ENCODE measurements at regions not wholly inside any gene's neighbourhood (a gene's known extent, or its start where the extent isn't known, plus 50 kb on each side); places are given as distances from the start of the nearest gene placed in this dataset.
A peak's percentile ranks its signal among the peaks of the same experiment; 100 is the strongest.

DNA sequence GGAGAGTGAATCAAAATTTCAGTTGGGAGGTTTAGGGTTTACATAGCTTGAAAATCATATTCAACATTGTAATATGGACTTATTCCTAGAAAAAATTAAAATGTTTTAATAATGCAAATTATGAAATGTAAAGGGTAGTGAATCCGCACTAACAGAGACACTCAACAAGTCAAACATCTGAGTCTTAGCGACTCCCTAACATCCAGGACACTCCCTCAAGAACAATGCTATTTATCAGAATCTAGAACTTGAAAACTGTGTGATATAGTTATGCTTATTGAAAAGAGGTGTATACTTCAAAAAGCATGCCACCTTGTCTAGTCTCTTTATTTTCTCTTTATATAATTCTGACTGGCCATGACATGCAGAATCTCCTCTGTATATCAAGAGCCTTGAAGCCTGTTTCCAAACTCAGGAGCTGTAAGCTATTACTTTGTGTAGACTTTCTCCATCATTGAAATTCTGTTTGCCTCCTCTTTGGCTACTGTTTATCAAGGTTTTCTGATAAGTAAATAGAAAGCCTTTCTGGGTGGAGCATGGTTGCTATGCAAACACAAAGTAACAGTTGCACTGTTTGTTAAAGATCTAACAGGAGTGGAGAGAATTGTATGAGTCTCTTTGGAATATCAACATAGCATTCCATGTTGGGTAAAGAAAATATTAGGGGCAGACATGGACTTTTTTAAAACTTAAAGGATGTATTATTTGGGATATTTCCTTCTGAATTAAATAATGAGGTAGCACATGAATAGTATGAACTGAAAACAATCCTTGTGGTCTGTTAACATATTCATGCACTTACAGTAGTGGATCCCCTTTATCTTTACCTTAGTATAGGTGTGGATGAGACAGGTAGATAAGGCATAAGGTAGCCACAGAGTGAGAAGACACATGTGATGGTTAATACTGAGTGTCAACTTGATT is 56.4 kb upstream of the MBNL2 start:
- H3K4me1 ChIP-seq: peaks cover 13% of the 10 kb centered on the region; the same call in 2 of the 3 replicates
- no peaks in the 10 kb centered on the region for H3K9me3 ChIP-seq
- ChIA-PET CTCF (no interaction called here), POLR2A (no interaction called here)
- ATAC-seq: peak in 1 of 2 experiments; percentile 90; a peak in 3 of 6 replicates
- H3K4me3 ChIP-seq: no peak overlapping the region
- WGBS (ENCODE audit: missing lambda C conversion rate): 57% methylated on average over 2 of the region's 2 CpGs
- peak in 1 of 2 experiments; percentile 56 for DNase-seq (ENCODE audit: low read depth in 1 of 2, low spot score in 1 of 2)
- no peak for FAIRE-seq
- peak overlapping the region; percentile 52 for H3K4me2 ChIP-seq
- peak overlapping the region in 1 of 2 experiments; percentile 24; a peak in 1 of 6 replicates for H3K27ac ChIP-seq
- TF ChIP-seq EHMT2 (IDR thresholded peaks at IDR 0.05; ENCODE audit: low read depth): no peak
- peak; percentile 33; the same call in 1 of the 2 replicates for TF ChIP-seq GATA3 (IDR thresholded peaks at IDR 0.05; ENCODE audit: borderline replicate concordance)

GRCh38 chr13:97171136-97171535 is 51.0 kb upstream of the MBNL2 start:
- no peak for TF ChIP-seq USF2 (IDR thresholded peaks at IDR 0.05)
- TF ChIP-seq NFE2L2 (conservative IDR thresholded peaks at IDR 0.05; ENCODE audit: low read length): no peak
- TF ChIP-seq POLR2A (IDR thresholded peaks at IDR 0.05; ENCODE audit: low read length): no peak
- no peak for TF ChIP-seq HOXB5 (CRISPR knock-in tag; IDR thresholded peaks at IDR 0.05)
- TF ChIP-seq HEYL (CRISPR knock-in tag; IDR thresholded peaks at IDR 0.05): no peak
- TF ChIP-seq RFX5 (IDR thresholded peaks at IDR 0.05): no peak
- no peak for TF ChIP-seq KDM5A (IDR thresholded peaks at IDR 0.05)
- FAIRE-seq: no peak
- Histone ChIP-seq H3K4me1 (peaks cover 3% of the 10 kb centered on the region; the same call in 2 of the 3 replicates), H3K27ac (no peak overlapping the region), H3K9me3 (no peaks in the 10 kb centered on the region), H3K4me3 (no peak overlapping the region), H3K4me2 (no peak overlapping the region)
- no peak for DNase-seq (ENCODE audit: low read depth in 1 of 2, low spot score in 1 of 2)
- ChIA-PET POLR2A (no interaction called here), CTCF (interaction anchor here (1.7 kb wide), 1 partner anchor 62 kb away, joined by 6 read pairs; no protein-coding TSS in a partner anchor)
- 81% methylated on average over 2 of the region's 2 CpGs for WGBS (ENCODE audit: missing lambda C conversion rate)
- no peak for ATAC-seq

All from A549 (cell line).